ENCODE measurements at regions not wholly inside any gene's neighbourhood (a gene's known extent, or its start where the extent isn't known, plus 50 kb on each side); places are given as distances from the start of the nearest gene placed in this dataset.

- H3K27ac ChIP-seq: no peak overlapping the region
- TF ChIP-seq CTCF (conservative IDR thresholded peaks at IDR 0.05): no peak
- no peak for TF ChIP-seq ZFX (IDR thresholded peaks at IDR 0.05)
Observed at GRCh38 chr14:65223636-65224035, 121.3 kb upstream of the MAX start.

- TF ChIP-seq CTCF (conservative IDR thresholded peaks at IDR 0.05) (no peak), ZFX (IDR thresholded peaks at IDR 0.05) (no peak)
- H3K27ac ChIP-seq: peak overlapping the region; percentile 66
Observed at GRCh38 chr14:65224799-65225198, 122.5 kb upstream of the MAX start.

- no peak for TF ChIP-seq CTCF (conservative IDR thresholded peaks at IDR 0.05)
- TF ChIP-seq ZFX (IDR thresholded peaks at IDR 0.05): no peak
- peak overlapping the region; percentile 66 for H3K27ac ChIP-seq
Observed at GRCh38 chr14:65225299-65226159, 123.2 kb upstream of the MAX start.

GRCh38 chr14:65226824-65227604, 124.7 kb upstream of the MAX start:
- peak overlapping the region; percentile 86 for H3K27ac ChIP-seq
- TF ChIP-seq CTCF (conservative IDR thresholded peaks at IDR 0.05) (no peak), ZFX (IDR thresholded peaks at IDR 0.05) (no peak)

- TF ChIP-seq CTCF (conservative IDR thresholded peaks at IDR 0.05): no peak
- TF ChIP-seq ZFX (IDR thresholded peaks at IDR 0.05): no peak
- H3K27ac ChIP-seq: peak overlapping the region; percentile 86; the same call in 1 of the 2 replicates
Observed at GRCh38 chr14:65228436-65228835, 126.1 kb upstream of the MAX start.

GRCh38 chr14:65228956-65229747, 126.8 kb upstream of the MAX start:
- TF ChIP-seq ZFX (IDR thresholded peaks at IDR 0.05) (no peak), CTCF (conservative IDR thresholded peaks at IDR 0.05) (no peak)
- H3K27ac ChIP-seq: no peak overlapping the region

Data from C4-2B (cell line).